Stimulated activated naive CD8-positive, alpha-beta T cell treated with anti-CD3 and anti-CD28 coated beads, Interleukin-15, amount 100 ng/mL, for 72 hours (primary cell): ENCODE measurements at regions not wholly inside any gene's neighbourhood (a gene's known extent, or its start where the extent isn't known, plus 50 kb on each side); places are given as distances from the start of the nearest gene placed in this dataset.
"Not testable (repeated sequence)": the region's sequence is repeated elsewhere in the genome, so short reads cannot be mapped to it uniquely, and the experiment has no call there.

ENCODE experiments used
- ATAC-seq: fragments of 150-1000 bp; cut with Tn5 transposase; 2 replicates; pipeline ENCODE4 v1.10.0; 2021; ENCODE audit warnings: mild to moderate bottlenecking, moderate library complexity
- DNase-seq, 2 donors: peaks; one replicate each; pipeline ENCODE4 v3.0.0; 2021 to 2022
- H3K27ac Mint-ChIP-seq, 2 donors: one replicate each; pipeline ENCODE4 v1.8.0; 2022; ENCODE audit warnings: mild to moderate bottlenecking in 2 of 2, mixed read lengths in 2 of 2, moderate library complexity in 2 of 2
- H3K27me3 Mint-ChIP-seq: one replicate; pipeline ENCODE4 v1.8.0; 2022; ENCODE audit warnings: mixed read lengths
- H3K4me1 Mint-ChIP-seq: one replicate; pipeline ENCODE4 v1.8.0; 2022; ENCODE audit warnings: mild to moderate bottlenecking, mixed read lengths
- H3K4me3 Mint-ChIP-seq, 2 donors: one replicate each; pipeline ENCODE4 v1.8.0; 2022; ENCODE audit warnings: mild to moderate bottlenecking in 2 of 2, mixed read lengths in 2 of 2, moderate library complexity in 1 of 2
- H3K9me3 Mint-ChIP-seq, 2 donors: one replicate each; pipeline ENCODE4 v1.8.0; 2022; ENCODE audit warnings: mixed read lengths in 2 of 2

GRCh38 chr1:199937161-199937560 is 90.3 kb upstream of the NR5A2 start:
- ATAC-seq (no peak), DNase-seq (no peak)
- H3K27me3 Mint-ChIP-seq = peaks cover 32% of the 10 kb centered on the region
- no peak overlapping the region for H3K27ac Mint-ChIP-seq
- H3K4me1 Mint-ChIP-seq = peaks cover 19% of the 10 kb centered on the region
- H3K9me3 Mint-ChIP-seq = no peaks in the 10 kb centered on the region
- no peak overlapping the region for H3K4me3 Mint-ChIP-seq

GRCh38 chr1:199937661-199938060 is 89.8 kb upstream of the NR5A2 start:
- Mint-ChIP-seq H3K27ac (no peak overlapping the region), H3K4me3 (no peak overlapping the region), H3K9me3 (no peaks in the 10 kb centered on the region), H3K27me3 (peaks cover 32% of the 10 kb centered on the region), H3K4me1 (peaks cover 20% of the 10 kb centered on the region)
- no peak for DNase-seq
- ATAC-seq = no peak

- ATAC-seq (no peak), DNase-seq (no peak)
- Mint-ChIP-seq H3K27me3 (peaks cover 49% of the 10 kb centered on the region), H3K4me3 (no peak overlapping the region), H3K9me3 (no peaks in the 10 kb centered on the region), H3K27ac (no peak overlapping the region), H3K4me1 (peaks cover 29% of the 10 kb centered on the region)
Observed at GRCh38 chr1:199944986-199945385, 82.5 kb upstream of the NR5A2 start.

GRCh38 chr1:199945591-199945990 is 81.9 kb upstream of the NR5A2 start:
- Mint-ChIP-seq H3K9me3 (no peaks in the 10 kb centered on the region), H3K4me1 (peaks cover 29% of the 10 kb centered on the region), H3K27ac (no peak overlapping the region), H3K27me3 (peaks cover 49% of the 10 kb centered on the region), H3K4me3 (no peak overlapping the region)
- ATAC-seq = peak; percentile 36
- DNase-seq = peak in 1 of 2 donors; percentile 22

GRCh38 chr1:199946305-199947155 is 81.0 kb upstream of the NR5A2 start:
- H3K4me3 Mint-ChIP-seq = no peak overlapping the region
- H3K4me1 Mint-ChIP-seq = peaks cover 19% of the 10 kb centered on the region
- ATAC-seq (no peak), DNase-seq (no peak)
- no peak overlapping the region for H3K27ac Mint-ChIP-seq
- peaks cover 57% of the 10 kb centered on the region for H3K27me3 Mint-ChIP-seq
- no peaks in the 10 kb centered on the region for H3K9me3 Mint-ChIP-seq

GRCh38 chr1:199948587-199949280 is 78.8 kb upstream of the NR5A2 start:
- peak; percentile 75 for ATAC-seq
- DNase-seq = peak in 1 of 2 donors; percentile 22
- Mint-ChIP-seq H3K9me3 (no peaks in the 10 kb centered on the region), H3K27me3 (peaks cover 67% of the 10 kb centered on the region), H3K4me1 (peaks cover 9% of the 10 kb centered on the region), H3K4me3 (no peak overlapping the region), H3K27ac (no peak overlapping the region)

- not testable (repeated sequence) for DNase-seq, H3K4me1 Mint-ChIP-seq, H3K4me3 Mint-ChIP-seq, H3K27ac Mint-ChIP-seq, H3K9me3 Mint-ChIP-seq, ATAC-seq
- peaks cover 65% of the 10 kb centered on the region for H3K27me3 Mint-ChIP-seq
Observed at GRCh38 chr1:199951005-199951404, 76.5 kb upstream of the NR5A2 start.

- no peak for ATAC-seq
- Mint-ChIP-seq H3K4me3 (no peak overlapping the region), H3K4me1 (no peaks in the 10 kb centered on the region)
Observed at GRCh38 chr1:199953651-199954050, 73.9 kb upstream of the NR5A2 start.

GRCh38 chr1:199954699-199955098 is 72.8 kb upstream of the NR5A2 start:
- Mint-ChIP-seq H3K27me3 (peaks cover 48% of the 10 kb centered on the region), H3K4me3 (no peak overlapping the region), H3K4me1 (no peaks in the 10 kb centered on the region), H3K27ac (no peak overlapping the region), H3K9me3 (no peaks in the 10 kb centered on the region)
- ATAC-seq = no peak
- DNase-seq = no peak

More at GRCh38 chr1:199953651-199954050, 73.9 kb upstream of the NR5A2 start:
- H3K9me3 Mint-ChIP-seq = no peaks in the 10 kb centered on the region
- DNase-seq = no peak
- H3K27me3 Mint-ChIP-seq = peaks cover 52% of the 10 kb centered on the region
- H3K27ac Mint-ChIP-seq = peak overlapping the region in 1 of 2 donors; percentile 15

- no peak for ATAC-seq
- H3K4me3 Mint-ChIP-seq = no peak overlapping the region
- H3K4me1 Mint-ChIP-seq = no peaks in the 10 kb centered on the region
Observed at GRCh38 chr1:199955235-199955634, 72.3 kb upstream of the NR5A2 start.

GRCh38 chr1:199956005-199956404 is 71.5 kb upstream of the NR5A2 start:
- no peak for DNase-seq
- H3K27ac Mint-ChIP-seq = no peak overlapping the region
- H3K4me1 Mint-ChIP-seq = no peaks in the 10 kb centered on the region
- no peak overlapping the region for H3K4me3 Mint-ChIP-seq
- no peaks in the 10 kb centered on the region for H3K9me3 Mint-ChIP-seq
- ATAC-seq = no peak
- H3K27me3 Mint-ChIP-seq = peaks cover 45% of the 10 kb centered on the region

More at GRCh38 chr1:199955235-199955634, 72.3 kb upstream of the NR5A2 start:
- DNase-seq = no peak
- no peak overlapping the region for H3K27ac Mint-ChIP-seq
- peaks cover 48% of the 10 kb centered on the region for H3K27me3 Mint-ChIP-seq
- H3K9me3 Mint-ChIP-seq = no peaks in the 10 kb centered on the region

- H3K4me3 Mint-ChIP-seq = no peak overlapping the region
- H3K4me1 Mint-ChIP-seq = no peaks in the 10 kb centered on the region
- no peaks in the 10 kb centered on the region for H3K9me3 Mint-ChIP-seq
- no peak overlapping the region for H3K27ac Mint-ChIP-seq
- DNase-seq (no peak), ATAC-seq (no peak)
- peaks cover 35% of the 10 kb centered on the region for H3K27me3 Mint-ChIP-seq
Observed at GRCh38 chr1:199959033-199959774, 68.3 kb upstream of the NR5A2 start.

- no peaks in the 10 kb centered on the region for H3K9me3 Mint-ChIP-seq
- no peak overlapping the region for H3K27ac Mint-ChIP-seq
- H3K27me3 Mint-ChIP-seq = peaks cover 31% of the 10 kb centered on the region
- ATAC-seq (no peak), DNase-seq (no peak)
- H3K4me1 Mint-ChIP-seq = no peaks in the 10 kb centered on the region
- no peak overlapping the region for H3K4me3 Mint-ChIP-seq
Observed at GRCh38 chr1:199959775-199960110, 67.8 kb upstream of the NR5A2 start.

- H3K4me3 Mint-ChIP-seq = no peak overlapping the region
- DNase-seq = no peak
- ATAC-seq = no peak
- peaks cover 24% of the 10 kb centered on the region for H3K27me3 Mint-ChIP-seq
- H3K4me1 Mint-ChIP-seq = no peaks in the 10 kb centered on the region
- H3K9me3 Mint-ChIP-seq = no peaks in the 10 kb centered on the region
- H3K27ac Mint-ChIP-seq = no peak overlapping the region
Observed at GRCh38 chr1:199970125-199970524, 57.4 kb upstream of the NR5A2 start.

- Mint-ChIP-seq H3K9me3 (no peaks in the 10 kb centered on the region), H3K27ac (no peak overlapping the region), H3K4me1 (no peaks in the 10 kb centered on the region), H3K27me3 (peaks cover 32% of the 10 kb centered on the region), H3K4me3 (no peak overlapping the region)
- ATAC-seq (no peak), DNase-seq (no peak)
Observed at GRCh38 chr1:199976496-199977144, 50.9 kb upstream of the NR5A2 start.
